ENCODE measurements at regions not wholly inside any gene's neighbourhood (a gene's known extent, or its start where the extent isn't known, plus 50 kb on each side); places are given as distances from the start of the nearest gene placed in this dataset.

- CTCF ChIA-PET = no interaction called here
- H3K4me3 ChIP-seq (ENCODE audit: low read depth, low read length) = no peak overlapping the region
- no peaks in the 10 kb centered on the region for H3K9me3 ChIP-seq (ENCODE audit: control insufficient read depth, insufficient read depth, low read length)
- no peak for DNase-seq (ENCODE audit: low read depth, low spot score)
- no peak for TF ChIP-seq CTCF (IDR thresholded peaks at IDR 0.05; ENCODE audit: low read depth, low read length)
- H3K27ac ChIP-seq (ENCODE audit: low read depth, low read length) = no peak overlapping the region
- POLR2A ChIA-PET = no interaction called here
- no peaks in the 10 kb centered on the region for H3K27me3 ChIP-seq (ENCODE audit: control insufficient read depth, insufficient read depth, low read length)
These were observed 1048.4 kb upstream of the CDH2 start for GRCh38 chr18:29225351-29225750.

GRCh38 chr18:29218091-29218490 is 1041.2 kb upstream of the CDH2 start:
- H3K27ac ChIP-seq (ENCODE audit: low read depth, low read length) = no peak overlapping the region
- DNase-seq (ENCODE audit: low read depth, low spot score) = no peak
- CTCF ChIA-PET = no interaction called here

GRCh38 chr18:29217124-29217915 is 1040.4 kb upstream of the CDH2 start:
- ChIA-PET POLR2A (no interaction called here), CTCF (no interaction called here)
- TF ChIP-seq CTCF (IDR thresholded peaks at IDR 0.05; ENCODE audit: low read depth, low read length) = no peak
- Histone ChIP-seq H3K27ac (ENCODE audit: low read depth, low read length) (no peak overlapping the region), H3K4me3 (ENCODE audit: low read depth, low read length) (no peak overlapping the region), H3K9me3 (ENCODE audit: control insufficient read depth, insufficient read depth, low read length) (no peaks in the 10 kb centered on the region), H3K27me3 (ENCODE audit: control insufficient read depth, insufficient read depth, low read length) (no peaks in the 10 kb centered on the region)
- DNase-seq (ENCODE audit: low read depth, low spot score) = no peak

More at GRCh38 chr18:29218091-29218490, 1041.2 kb upstream of the CDH2 start:
- Histone ChIP-seq H3K4me3 (ENCODE audit: low read depth, low read length) (no peak overlapping the region), H3K27me3 (ENCODE audit: control insufficient read depth, insufficient read depth, low read length) (no peaks in the 10 kb centered on the region), H3K9me3 (ENCODE audit: control insufficient read depth, insufficient read depth, low read length) (no peaks in the 10 kb centered on the region)
- POLR2A ChIA-PET = no interaction called here
- TF ChIP-seq CTCF (IDR thresholded peaks at IDR 0.05; ENCODE audit: low read depth, low read length) = no peak

- CTCF ChIA-PET = no interaction called here
These were observed 1021.9 kb upstream of the CDH2 start for GRCh38 chr18:29198834-29199233.

More at GRCh38 chr18:29198834-29199233, 1021.9 kb upstream of the CDH2 start:
- no peaks in the 10 kb centered on the region for H3K9me3 ChIP-seq (ENCODE audit: control insufficient read depth, insufficient read depth, low read length)
- no peak for TF ChIP-seq CTCF (IDR thresholded peaks at IDR 0.05; ENCODE audit: low read depth, low read length)
- no peak for DNase-seq (ENCODE audit: low read depth, low spot score)
- no peak overlapping the region for H3K27ac ChIP-seq (ENCODE audit: low read depth, low read length)
- no peaks in the 10 kb centered on the region for H3K27me3 ChIP-seq (ENCODE audit: control insufficient read depth, insufficient read depth, low read length)
- POLR2A ChIA-PET = no interaction called here
- H3K4me3 ChIP-seq (ENCODE audit: low read depth, low read length) = no peak overlapping the region

Measured in AG04450 (cell line).